WTC11 (cell line): ENCODE measurements at regions not wholly inside any gene's neighbourhood (a gene's known extent, or its start where the extent isn't known, plus 50 kb on each side); places are given as distances from the start of the nearest gene placed in this dataset.
A peak's percentile ranks its signal among the peaks of the same experiment; 100 is the strongest.

Source experiments
- ATAC-seq: fragments of 200-7000 bp; cut with Tn5 transposase; 2 replicates; pipeline ENCODE4 v1.10.0; 2021; ENCODE audit warnings: mild to moderate bottlenecking, moderate library complexity
- CTCF ChIA-PET: fragments of 300-600 bp; sonication (Branson Sonifier 250); formaldehyde crosslinking; loops from one replicate; lab custom pipeline; 2021; ENCODE audit warnings: antibody characterized with exemption; lab: Charles Lee
- POLR2A ChIA-PET: fragments of 350-600 bp; sonication (Branson Sonifier 250); formaldehyde crosslinking; loops from one replicate; lab custom pipeline; 2021; ENCODE audit warnings: antibody characterized with exemption; lab: Charles Lee
- DNase-seq: peaks from one replicate; pipeline ENCODE4 v3.0.0; 2021; ENCODE audit warnings: low spot score
- H3K27ac Mint-ChIP-seq: 2 replicates; pipeline ENCODE4 v1.8.0; 2021; ENCODE audit warnings: mixed read lengths
- H3K27me3 Mint-ChIP-seq: 2 replicates; pipeline ENCODE4 v1.8.0; 2021; ENCODE audit warnings: low read depth, mild to moderate bottlenecking, moderate library complexity, mixed read lengths
- H3K36me3 Mint-ChIP-seq: 2 replicates; pipeline ENCODE4 v1.8.0; 2021; ENCODE audit warnings: mixed read lengths
- H3K4me1 Mint-ChIP-seq: 2 replicates; pipeline ENCODE4 v1.8.0; 2022; ENCODE audit warnings: mixed read lengths
- H3K4me3 Mint-ChIP-seq: 2 replicates; pipeline ENCODE4 v1.8.0; 2021; ENCODE audit warnings: mild to moderate bottlenecking, moderate library complexity, mixed read lengths
- H3K9me3 Mint-ChIP-seq: 2 replicates; pipeline ENCODE4 v1.8.0; 2021; ENCODE audit warnings: mixed read lengths
- CREB1 ChIP-seq: sonication (generic); formaldehyde crosslinking; IDR thresholded peaks from 2 replicates; pipeline ENCODE4 v1.8.0; 2023; ENCODE audit warnings: mild to moderate bottlenecking, missing genetic modification reagents
- ESRRA ChIP-seq: sonication (generic); formaldehyde crosslinking; IDR thresholded peaks from 2 replicates; pipeline ENCODE4 v1.8.1; 2022; ENCODE audit warnings: mild to moderate bottlenecking, missing genetic modification reagents, borderline replicate concordance
- FOXJ3 ChIP-seq: sonication (generic); formaldehyde crosslinking; IDR thresholded peaks from 2 replicates; pipeline ENCODE4 v1.9.0; 2021; ENCODE audit warnings: missing genetic modification reagents, mild to moderate bottlenecking, borderline replicate concordance
- FOXK1 ChIP-seq: sonication (generic); formaldehyde crosslinking; IDR thresholded peaks from 2 replicates; pipeline ENCODE4 v1.8.0; 2022; ENCODE audit warnings: mild to moderate bottlenecking, moderate library complexity, missing genetic modification reagents
- NR3C1 ChIP-seq: sonication (generic); formaldehyde crosslinking; conservative IDR thresholded peaks from 2 replicates; pipeline ENCODE4 v1.8.1; 2023; ENCODE audit warnings: low read depth, mild to moderate bottlenecking, missing genetic modification reagents
- PRDM15 ChIP-seq: sonication (generic); formaldehyde crosslinking; IDR thresholded peaks from 2 replicates; pipeline ENCODE4 v1.8.0; 2022; ENCODE audit warnings: missing genetic modification reagents
- PRRX2 ChIP-seq: fragments of 250-450 bp; sonication (Bioruptor Pico); IDR thresholded peaks from 2 replicates; pipeline ENCODE4 v1.8.0; 2021; ENCODE audit warnings: mild to moderate bottlenecking
- ZNF121 ChIP-seq: sonication (generic); formaldehyde crosslinking; IDR thresholded peaks from 2 replicates; pipeline ENCODE4 v1.8.0; 2023; ENCODE audit warnings: missing genetic modification reagents
- ZNF138 ChIP-seq: sonication (generic); formaldehyde crosslinking; conservative IDR thresholded peaks from 2 replicates; pipeline ENCODE4 v1.8.1; 2022; ENCODE audit warnings: mild to moderate bottlenecking, moderate library complexity, missing genetic modification reagents
- ZNF416 ChIP-seq: fragments of 250-450 bp; sonication (Bioruptor Pico); IDR thresholded peaks from 2 replicates; pipeline ENCODE4 v1.9.0; 2021; ENCODE audit warnings: mild to moderate bottlenecking, inconsistent platforms
- TF ChIP-seq, protein P1 (sequence below): sonication (generic); formaldehyde crosslinking; IDR thresholded peaks from 2 replicates; pipeline ENCODE4 v1.8.1; 2023; ENCODE audit warnings: mild to moderate bottlenecking, missing genetic modification reagents
- TF ChIP-seq, protein P2 (sequence below): sonication (generic); formaldehyde crosslinking; conservative IDR thresholded peaks from 2 replicates; pipeline ENCODE4 v1.8.1; 2023; ENCODE audit warnings: mild to moderate bottlenecking, low read depth, missing genetic modification reagents, moderate library complexity
- TF ChIP-seq, protein P3 (sequence below): sonication (generic); formaldehyde crosslinking; IDR thresholded peaks from 2 replicates; pipeline ENCODE4 v1.8.0; 2022; ENCODE audit warnings: mild to moderate bottlenecking, missing genetic modification reagents
- TF ChIP-seq, protein P4 (sequence below): fragments of 250-450 bp; sonication (Bioruptor Pico); IDR thresholded peaks from 2 replicates; pipeline ENCODE4 v1.9.0; 2021; ENCODE audit warnings: mild to moderate bottlenecking
- TF ChIP-seq, protein P5 (sequence below): sonication (generic); formaldehyde crosslinking; IDR thresholded peaks from 2 replicates; pipeline ENCODE4 v1.8.0; 2023; ENCODE audit warnings: missing genetic modification reagents

DNA sequence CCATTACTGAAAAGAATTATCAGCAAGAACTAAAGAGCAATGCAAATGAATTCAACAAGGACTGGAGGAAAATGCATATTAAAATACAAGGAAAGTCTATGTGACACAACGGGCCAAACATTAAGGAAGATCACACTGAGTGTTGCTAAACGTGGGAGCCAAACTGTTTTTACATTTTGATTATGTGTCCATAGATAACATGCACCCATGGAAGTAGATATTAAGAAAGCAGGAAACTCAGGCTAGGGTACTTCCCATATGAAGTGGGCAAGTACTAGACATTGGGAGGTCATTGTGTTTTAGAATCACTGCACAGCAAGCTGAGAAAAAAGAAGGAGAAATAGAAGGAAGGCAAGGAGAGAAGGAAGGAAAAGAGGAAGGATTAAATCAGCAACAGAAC lies 161.8 kb downstream of the KCTD12 start (continued):
- no peak for TF ChIP-seq PRDM15 (CRISPR knock-in tag)
- TF ChIP-seq, protein P1, sequence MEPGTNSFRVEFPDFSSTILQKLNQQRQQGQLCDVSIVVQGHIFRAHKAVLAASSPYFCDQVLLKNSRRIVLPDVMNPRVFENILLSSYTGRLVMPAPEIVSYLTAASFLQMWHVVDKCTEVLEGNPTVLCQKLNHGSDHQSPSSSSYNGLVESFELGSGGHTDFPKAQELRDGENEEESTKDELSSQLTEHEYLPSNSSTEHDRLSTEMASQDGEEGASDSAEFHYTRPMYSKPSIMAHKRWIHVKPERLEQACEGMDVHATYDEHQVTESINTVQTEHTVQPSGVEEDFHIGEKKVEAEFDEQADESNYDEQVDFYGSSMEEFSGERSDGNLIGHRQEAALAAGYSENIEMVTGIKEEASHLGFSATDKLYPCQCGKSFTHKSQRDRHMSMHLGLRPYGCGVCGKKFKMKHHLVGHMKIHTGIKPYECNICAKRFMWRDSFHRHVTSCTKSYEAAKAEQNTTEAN (CRISPR knock-in tag), result no peak
- TF ChIP-seq, protein P2, sequence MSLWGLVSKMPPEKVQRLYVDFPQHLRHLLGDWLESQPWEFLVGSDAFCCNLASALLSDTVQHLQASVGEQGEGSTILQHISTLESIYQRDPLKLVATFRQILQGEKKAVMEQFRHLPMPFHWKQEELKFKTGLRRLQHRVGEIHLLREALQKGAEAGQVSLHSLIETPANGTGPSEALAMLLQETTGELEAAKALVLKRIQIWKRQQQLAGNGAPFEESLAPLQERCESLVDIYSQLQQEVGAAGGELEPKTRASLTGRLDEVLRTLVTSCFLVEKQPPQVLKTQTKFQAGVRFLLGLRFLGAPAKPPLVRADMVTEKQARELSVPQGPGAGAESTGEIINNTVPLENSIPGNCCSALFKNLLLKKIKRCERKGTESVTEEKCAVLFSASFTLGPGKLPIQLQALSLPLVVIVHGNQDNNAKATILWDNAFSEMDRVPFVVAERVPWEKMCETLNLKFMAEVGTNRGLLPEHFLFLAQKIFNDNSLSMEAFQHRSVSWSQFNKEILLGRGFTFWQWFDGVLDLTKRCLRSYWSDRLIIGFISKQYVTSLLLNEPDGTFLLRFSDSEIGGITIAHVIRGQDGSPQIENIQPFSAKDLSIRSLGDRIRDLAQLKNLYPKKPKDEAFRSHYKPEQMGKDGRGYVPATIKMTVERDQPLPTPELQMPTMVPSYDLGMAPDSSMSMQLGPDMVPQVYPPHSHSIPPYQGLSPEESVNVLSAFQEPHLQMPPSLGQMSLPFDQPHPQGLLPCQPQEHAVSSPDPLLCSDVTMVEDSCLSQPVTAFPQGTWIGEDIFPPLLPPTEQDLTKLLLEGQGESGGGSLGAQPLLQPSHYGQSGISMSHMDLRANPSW (CRISPR knock-in tag), result no peak
- no peak for TF ChIP-seq ZNF121 (CRISPR knock-in tag)
- TF ChIP-seq, protein P3, sequence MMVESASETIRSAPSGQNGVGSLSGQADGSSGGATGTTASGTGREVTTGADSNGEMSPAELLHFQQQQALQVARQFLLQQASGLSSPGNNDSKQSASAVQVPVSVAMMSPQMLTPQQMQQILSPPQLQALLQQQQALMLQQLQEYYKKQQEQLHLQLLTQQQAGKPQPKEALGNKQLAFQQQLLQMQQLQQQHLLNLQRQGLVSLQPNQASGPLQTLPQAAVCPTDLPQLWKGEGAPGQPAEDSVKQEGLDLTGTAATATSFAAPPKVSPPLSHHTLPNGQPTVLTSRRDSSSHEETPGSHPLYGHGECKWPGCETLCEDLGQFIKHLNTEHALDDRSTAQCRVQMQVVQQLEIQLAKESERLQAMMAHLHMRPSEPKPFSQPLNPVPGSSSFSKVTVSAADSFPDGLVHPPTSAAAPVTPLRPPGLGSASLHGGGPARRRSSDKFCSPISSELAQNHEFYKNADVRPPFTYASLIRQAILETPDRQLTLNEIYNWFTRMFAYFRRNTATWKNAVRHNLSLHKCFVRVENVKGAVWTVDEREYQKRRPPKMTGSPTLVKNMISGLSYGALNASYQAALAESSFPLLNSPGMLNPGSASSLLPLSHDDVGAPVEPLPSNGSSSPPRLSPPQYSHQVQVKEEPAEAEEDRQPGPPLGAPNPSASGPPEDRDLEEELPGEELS (CRISPR knock-in tag), result no peak
- TF ChIP-seq CREB1 (CRISPR knock-in tag), result no peak
- no peak for TF ChIP-seq ESRRA (CRISPR knock-in tag)
- TF ChIP-seq, protein P4, sequence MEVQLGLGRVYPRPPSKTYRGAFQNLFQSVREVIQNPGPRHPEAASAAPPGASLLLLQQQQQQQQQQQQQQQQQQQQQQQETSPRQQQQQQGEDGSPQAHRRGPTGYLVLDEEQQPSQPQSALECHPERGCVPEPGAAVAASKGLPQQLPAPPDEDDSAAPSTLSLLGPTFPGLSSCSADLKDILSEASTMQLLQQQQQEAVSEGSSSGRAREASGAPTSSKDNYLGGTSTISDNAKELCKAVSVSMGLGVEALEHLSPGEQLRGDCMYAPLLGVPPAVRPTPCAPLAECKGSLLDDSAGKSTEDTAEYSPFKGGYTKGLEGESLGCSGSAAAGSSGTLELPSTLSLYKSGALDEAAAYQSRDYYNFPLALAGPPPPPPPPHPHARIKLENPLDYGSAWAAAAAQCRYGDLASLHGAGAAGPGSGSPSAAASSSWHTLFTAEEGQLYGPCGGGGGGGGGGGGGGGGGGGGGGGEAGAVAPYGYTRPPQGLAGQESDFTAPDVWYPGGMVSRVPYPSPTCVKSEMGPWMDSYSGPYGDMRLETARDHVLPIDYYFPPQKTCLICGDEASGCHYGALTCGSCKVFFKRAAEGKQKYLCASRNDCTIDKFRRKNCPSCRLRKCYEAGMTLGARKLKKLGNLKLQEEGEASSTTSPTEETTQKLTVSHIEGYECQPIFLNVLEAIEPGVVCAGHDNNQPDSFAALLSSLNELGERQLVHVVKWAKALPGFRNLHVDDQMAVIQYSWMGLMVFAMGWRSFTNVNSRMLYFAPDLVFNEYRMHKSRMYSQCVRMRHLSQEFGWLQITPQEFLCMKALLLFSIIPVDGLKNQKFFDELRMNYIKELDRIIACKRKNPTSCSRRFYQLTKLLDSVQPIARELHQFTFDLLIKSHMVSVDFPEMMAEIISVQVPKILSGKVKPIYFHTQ (CRISPR knock-in tag), result no peak
- TF ChIP-seq NR3C1 (CRISPR knock-in tag), result no peak
- TF ChIP-seq, protein P5, sequence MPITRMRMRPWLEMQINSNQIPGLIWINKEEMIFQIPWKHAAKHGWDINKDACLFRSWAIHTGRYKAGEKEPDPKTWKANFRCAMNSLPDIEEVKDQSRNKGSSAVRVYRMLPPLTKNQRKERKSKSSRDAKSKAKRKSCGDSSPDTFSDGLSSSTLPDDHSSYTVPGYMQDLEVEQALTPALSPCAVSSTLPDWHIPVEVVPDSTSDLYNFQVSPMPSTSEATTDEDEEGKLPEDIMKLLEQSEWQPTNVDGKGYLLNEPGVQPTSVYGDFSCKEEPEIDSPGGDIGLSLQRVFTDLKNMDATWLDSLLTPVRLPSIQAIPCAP (CRISPR knock-in tag), result no peak

- H3K27me3 Mint-ChIP-seq, result no peaks in the 10 kb centered on the region
- TF ChIP-seq PRRX2 (no peak), FOXK1 (CRISPR knock-in tag) (no peak), ZNF416 (no peak), ZNF138 (CRISPR knock-in tag) (no peak), CREB1 (CRISPR knock-in tag) (no peak), FOXJ3 (CRISPR knock-in tag) (no peak)
- no peak overlapping the region for H3K27ac Mint-ChIP-seq
- ATAC-seq (peak; percentile 77), DNase-seq (peak; percentile 9)
- no peak overlapping the region for H3K4me3 Mint-ChIP-seq
- peaks cover 12% of the 10 kb centered on the region for H3K36me3 Mint-ChIP-seq
- H3K4me1 Mint-ChIP-seq, result peaks cover 14% of the 10 kb centered on the region
- peaks cover 21% of the 10 kb centered on the region for H3K9me3 Mint-ChIP-seq
- ChIA-PET CTCF (interaction anchor here (0.6 to 1.1 kb wide), 2 partner anchors 161 to 603 kb away, joined by 3 to 4 read pairs; no protein-coding TSS in a partner anchor), POLR2A (no interaction called here)
These were observed 162.5 kb downstream of the KCTD12 start for GRCh38 chr13:76723551-76724232.
